ENCODE measurements at regions not wholly inside any gene's neighbourhood (a gene's known extent, or its start where the extent isn't known, plus 50 kb on each side); places are given as distances from the start of the nearest gene placed in this dataset.

DNA sequence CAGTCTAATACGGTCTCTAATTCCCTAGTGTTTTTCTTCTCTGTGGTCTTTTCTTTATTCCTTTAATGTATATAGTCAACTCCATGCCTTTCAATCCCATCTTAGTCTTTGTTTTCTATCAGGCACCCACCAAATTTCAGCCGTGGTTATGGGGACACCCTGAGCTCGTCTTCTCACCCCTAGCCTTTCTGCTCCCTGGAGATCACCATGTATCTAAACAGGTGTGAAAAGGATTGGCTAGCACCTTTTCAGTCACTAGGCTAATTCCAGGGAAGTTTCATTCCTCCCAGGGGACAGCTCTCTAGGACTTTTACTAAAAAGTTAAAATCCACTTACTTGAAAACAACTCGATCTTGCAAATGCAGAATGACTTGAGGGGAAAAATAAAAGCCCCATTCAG is 291.3 kb downstream of the ETNK1 start:
- no peak for DNase-seq

GRCh38 chr12:22916815-22917214 is 291.8 kb downstream of the ETNK1 start:
- no peak for DNase-seq

DNA sequence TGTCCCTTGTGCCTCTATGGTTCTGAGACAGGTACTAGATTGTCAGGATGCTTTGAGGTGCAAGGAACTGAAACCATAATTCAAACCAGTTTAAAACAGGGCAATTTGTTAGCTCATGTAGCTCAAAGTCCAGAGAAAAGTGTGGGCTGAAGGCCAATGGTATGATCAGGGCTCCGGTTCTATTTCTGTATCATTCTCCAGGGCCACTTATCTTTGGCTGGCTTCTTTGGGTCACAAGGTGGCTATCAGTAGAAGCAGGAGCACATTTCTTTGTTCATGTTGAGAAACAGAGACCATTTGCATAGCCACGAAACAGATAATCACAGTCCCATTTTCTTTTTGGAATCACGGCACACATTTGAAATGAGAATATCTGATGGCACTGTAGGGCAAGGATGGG is 294.9 kb downstream of the ETNK1 start:
- no peak for DNase-seq

GRCh38 chr12:22923768-22924167 is 298.8 kb downstream of the ETNK1 start:
- DNase-seq, result no peak

DNA sequence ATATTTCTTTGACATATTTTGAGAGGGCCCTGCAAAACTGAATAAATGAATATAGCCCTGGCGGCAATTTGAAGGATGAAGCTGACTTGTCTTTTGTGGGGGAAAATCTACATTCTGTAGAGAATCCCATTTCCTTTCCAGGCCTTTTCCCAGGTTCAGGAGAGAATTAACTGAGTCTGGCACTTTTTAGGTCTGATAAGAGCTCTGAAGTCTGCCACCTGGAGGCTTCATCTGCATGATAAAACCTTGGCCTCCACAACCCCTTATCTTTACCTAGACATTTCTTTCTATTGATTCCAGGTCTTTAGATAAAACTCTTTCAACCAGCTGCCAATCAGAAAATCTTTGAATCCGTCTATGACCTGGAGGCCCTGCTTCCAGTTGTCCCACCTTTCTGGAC is 299.4 kb downstream of the ETNK1 start:
- DNase-seq, result no peak

GRCh38 chr12:22925623-22926022 is 300.7 kb downstream of the ETNK1 start:
- no peak for DNase-seq

DNA sequence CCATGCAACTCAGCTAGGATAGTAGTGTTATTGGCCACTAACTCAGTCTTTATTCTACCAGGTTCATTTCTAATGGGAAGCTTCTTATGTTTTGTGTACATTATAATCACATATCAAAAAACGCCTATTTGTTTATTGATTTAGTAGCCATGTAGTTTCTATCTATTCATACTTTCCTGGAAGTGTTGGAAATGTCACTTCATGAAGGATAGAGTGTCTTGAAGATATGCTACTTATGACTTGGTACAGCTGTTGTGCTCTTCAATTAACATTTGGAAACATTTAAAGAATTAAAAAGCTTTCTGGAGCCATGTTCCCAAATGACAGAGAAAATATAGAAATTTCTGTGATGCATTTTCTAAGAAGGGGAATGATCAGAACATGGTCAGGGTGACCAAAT is 307.5 kb downstream of the ETNK1 start:
- DNase-seq, result no peak

DNA sequence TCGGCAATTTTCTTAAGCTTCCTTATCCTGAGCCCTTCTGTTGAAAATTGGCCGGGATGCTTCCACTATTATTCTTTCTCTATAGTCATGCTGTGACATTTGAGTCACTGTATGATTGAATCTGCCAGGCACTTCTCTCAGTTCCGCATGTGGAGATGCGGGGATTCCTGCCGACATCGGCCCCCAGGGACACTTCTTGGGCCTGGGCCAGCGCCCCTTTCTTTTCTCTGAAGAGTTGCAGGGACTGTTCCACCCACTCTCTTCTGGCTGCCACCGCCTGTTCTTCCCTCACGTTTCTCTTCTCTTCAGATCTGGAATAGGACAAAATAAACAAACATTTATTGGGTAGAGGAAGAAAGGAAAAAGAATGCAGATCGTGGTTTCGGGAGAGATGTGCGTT is 310.1 kb downstream of the ETNK1 start:
- DNase-seq, result peak; percentile 70

- no peak for DNase-seq
These were observed 310.5 kb downstream of the ETNK1 start for GRCh38 chr12:22935501-22935900.

DNA sequence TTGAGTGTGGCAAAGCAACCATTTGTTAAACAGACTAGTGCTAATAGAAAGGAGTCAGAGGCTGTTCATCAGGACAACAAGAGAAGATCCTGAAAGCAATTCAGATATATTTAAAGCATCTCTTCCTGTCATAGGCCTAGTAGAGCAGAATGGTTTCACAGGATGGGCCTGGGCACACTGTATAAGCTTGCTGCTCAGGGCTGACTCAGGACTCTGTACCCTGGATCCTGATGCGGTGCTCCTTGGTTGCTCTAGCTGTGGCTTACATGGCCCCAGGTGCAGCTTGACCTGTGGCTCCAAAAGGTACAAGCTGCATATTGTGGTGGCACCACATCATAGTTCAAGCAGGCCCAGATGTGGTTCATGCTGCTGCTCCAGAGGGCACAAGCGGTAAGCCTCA is 313.4 kb downstream of the ETNK1 start:
- no peak for DNase-seq

- DNase-seq, result no peak
These were observed 326.2 kb downstream of the ETNK1 start for GRCh38 chr12:22951206-22951605.

DNA sequence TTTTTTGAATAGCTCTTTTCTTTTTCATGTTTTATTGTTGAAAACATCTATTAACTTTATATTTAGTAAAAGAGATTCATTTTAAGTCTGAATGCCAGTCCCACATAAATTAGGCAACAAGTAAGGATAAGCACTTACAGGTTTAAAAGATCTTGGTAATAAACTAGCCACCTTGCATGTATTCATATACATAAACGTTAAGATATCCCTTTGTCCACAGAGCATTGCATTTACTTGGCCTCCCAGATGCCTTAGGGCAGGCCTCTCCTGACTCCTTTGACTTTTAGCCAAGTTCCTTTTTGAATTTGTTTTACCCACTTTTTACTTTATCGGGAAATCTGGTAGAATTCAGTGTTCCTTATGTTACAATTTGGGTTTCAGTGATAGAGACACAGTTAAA is 331.7 kb downstream of the ETNK1 start:
- no peak for DNase-seq

GRCh38 chr12:22967171-22967570 is 342.2 kb downstream of the ETNK1 start:
- no peak for DNase-seq

DNA sequence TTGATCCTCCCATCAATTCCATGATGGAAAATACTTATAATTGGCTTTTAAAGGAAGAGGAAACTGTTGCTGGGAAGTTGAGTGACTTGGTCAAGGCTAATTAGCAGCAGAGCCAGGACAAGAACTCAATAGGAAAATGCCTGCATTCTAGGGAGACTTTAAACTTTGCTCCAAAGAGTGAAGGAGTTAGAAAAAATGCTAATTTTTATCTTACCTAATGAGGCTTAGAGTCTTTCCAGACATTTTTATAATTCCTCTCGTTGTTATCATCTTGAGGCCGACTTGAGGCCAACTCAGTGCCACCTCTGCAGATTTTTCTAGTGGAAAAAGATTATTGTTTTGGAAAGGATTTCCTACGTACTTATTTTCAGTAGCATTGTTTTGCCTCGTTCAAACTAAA is 344.6 kb downstream of the ETNK1 start:
- no peak for DNase-seq

DNA sequence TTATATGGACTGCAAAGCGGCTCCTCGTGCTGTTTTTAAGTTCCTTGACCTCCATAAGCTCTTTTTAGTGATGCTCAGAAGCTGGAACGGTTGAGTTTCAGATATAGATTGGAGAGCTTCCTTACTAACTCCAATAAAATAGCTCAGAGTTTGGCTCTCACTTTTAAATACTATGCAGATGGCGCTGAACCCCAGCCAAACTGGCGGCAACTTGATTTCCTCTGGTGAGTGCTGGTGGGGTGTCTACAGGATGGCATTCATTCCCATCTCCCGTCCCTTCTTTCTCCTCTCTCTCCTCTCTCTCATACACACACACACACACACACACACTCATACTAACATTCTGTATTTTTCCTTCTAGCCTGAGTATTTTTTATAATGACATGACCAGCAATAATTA is 346.3 kb downstream of the ETNK1 start:
- DNase-seq, result no peak

GRCh38 chr12:22971701-22972191 is 346.8 kb downstream of the ETNK1 start:
- DNase-seq, result no peak

DNA sequence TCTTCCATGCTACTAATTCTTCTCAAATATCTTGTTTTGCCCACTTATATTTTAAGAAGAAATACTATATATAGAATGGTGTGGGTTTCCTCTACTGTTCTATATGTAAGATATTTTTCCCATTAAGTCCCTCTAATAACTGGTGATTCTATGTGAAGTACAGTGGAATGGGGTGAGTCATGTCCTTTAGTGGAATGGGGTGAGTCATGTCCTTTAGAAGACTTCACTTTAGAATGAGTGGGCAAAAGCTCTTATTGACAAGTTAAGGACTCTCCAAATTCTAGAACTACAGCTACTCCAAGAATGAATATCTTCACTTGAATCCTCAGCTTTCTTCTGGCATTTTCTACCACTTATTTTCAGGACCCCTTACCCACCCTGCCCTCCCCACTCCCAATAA is 349.9 kb downstream of the ETNK1 start:
- no peak for DNase-seq

DNA sequence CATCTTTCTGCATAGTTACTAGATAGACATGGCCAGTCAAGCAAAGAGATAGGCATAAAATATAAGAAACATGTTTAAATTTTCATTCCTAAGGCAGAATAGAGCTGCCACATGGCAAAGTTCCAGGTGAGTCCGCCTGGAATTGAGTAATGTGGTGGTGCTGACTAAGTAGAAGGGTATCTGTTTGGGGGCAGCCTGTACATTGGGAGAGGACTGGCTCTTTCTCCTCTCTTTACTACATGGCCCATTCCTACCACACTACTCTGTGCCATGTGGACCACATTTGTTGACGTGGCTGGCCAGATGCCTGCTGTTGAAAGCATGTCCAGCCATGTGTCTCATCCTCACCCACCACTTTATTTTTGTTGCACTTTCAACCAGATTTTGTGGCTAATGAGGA is 354.0 kb downstream of the ETNK1 start:
- DNase-seq, result no peak

DNA sequence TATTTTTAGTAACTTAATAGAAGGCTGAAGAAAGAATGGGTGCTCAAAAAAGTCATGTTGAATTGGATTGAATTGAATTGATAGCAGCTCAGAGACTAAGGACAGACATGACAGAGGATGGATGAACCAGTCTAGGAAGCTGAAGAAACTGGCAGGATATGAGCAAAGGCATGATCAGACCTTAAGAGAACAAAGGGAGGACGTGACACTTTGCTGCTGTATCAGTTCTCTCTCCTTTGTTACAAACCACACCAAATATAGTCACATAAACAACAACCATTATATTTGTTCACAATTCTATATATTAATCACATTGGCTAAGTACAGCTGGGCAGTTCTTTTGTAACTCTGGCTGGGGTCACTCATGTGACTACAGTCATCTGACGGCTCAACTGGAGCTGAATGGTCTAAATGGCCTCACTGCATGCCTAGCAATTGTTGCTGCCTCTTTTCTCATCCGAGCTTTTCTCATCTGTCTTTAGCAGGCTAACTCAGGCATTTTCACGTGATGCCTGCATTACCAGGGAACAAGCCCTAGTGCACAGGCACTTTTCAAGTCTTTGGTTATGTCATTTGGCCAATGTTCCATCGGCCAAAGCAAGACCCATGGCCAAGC is 355.0 kb downstream of the ETNK1 start:
- no peak for DNase-seq

- DNase-seq, result no peak
These were observed 356.7 kb downstream of the ETNK1 start for GRCh38 chr12:22981711-22982110.

- no peak for DNase-seq
These were observed 357.7 kb downstream of the ETNK1 start for GRCh38 chr12:22982635-22983034.

GRCh38 chr12:22986997-22987396 is 362.0 kb downstream of the ETNK1 start:
- no peak for DNase-seq

- DNase-seq, result no peak
These were observed 365.5 kb downstream of the ETNK1 start for GRCh38 chr12:22990501-22990900.

- DNase-seq, result no peak
These were observed 366.4 kb downstream of the ETNK1 start for GRCh38 chr12:22991250-22991844.
